Activated CD4-positive, alpha-beta memory T cell treated with anti-CD3 and anti-CD28 coated beads for 36 hours (primary cell): ENCODE measurements at regions not wholly inside any gene's neighbourhood (a gene's known extent, or its start where the extent isn't known, plus 50 kb on each side); places are given as distances from the start of the nearest gene placed in this dataset.

Experiments
- CTCF ChIA-PET: fragments of 350-600 bp; sonication (Branson Sonifier 250); formaldehyde crosslinking; loops from one replicate; lab custom pipeline; 2021; ENCODE audit warnings: antibody characterized with exemption, inconsistent platforms; lab: Charles Lee
- POLR2A ChIA-PET: fragments of 350-600 bp; sonication (Branson Sonifier 250); formaldehyde crosslinking; loops from one replicate; lab custom pipeline; 2021; ENCODE audit warnings: antibody characterized with exemption; lab: Charles Lee
- DNase-seq: peaks from one replicate; pipeline ENCODE4 v3.0.0-alpha.2; 2020
- H3K27ac Mint-ChIP-seq: one replicate; pipeline ENCODE4 v1.8.0; 2021; ENCODE audit warnings: mixed read lengths
- H3K27me3 Mint-ChIP-seq: one replicate; pipeline ENCODE4 v1.8.0; 2021; ENCODE audit warnings: mixed read lengths
- H3K36me3 Mint-ChIP-seq: one replicate; pipeline ENCODE4 v1.8.0; 2021; ENCODE audit warnings: mixed read lengths
- H3K4me1 Mint-ChIP-seq: one replicate; pipeline ENCODE4 v1.8.0; 2021; ENCODE audit warnings: low read depth, mixed read lengths
- H3K4me3 Mint-ChIP-seq: one replicate; pipeline ENCODE4 v1.8.0; 2021; ENCODE audit warnings: mild to moderate bottlenecking, mixed read lengths
- H3K9me3 Mint-ChIP-seq: one replicate; pipeline ENCODE4 v1.8.0; 2021; ENCODE audit warnings: mixed read lengths
- intact Hi-C: fragments of 100-400 bp; cut with micrococcal nuclease; formaldehyde crosslinking; loops from one replicate; pipeline ENCODE4 v1.15.1; 2023

DNA sequence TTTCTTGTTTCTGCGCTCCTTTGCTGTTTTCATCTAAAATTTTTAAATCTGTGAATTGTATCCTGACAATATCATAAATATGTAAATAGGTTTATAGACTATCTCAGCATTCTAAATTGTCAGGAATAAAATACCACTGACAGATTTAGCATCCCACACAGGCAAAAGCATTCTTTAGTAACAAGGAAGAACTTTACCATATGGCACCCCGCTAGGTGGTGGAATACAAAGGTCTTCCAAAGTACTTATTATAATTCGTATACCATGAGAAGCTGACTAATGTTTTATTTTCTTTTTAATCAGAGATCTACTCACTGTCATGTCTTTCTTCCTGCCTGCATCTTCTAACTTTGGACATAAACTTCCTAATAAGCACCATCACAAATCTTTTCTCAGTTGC is 328.8 kb upstream of the NOVA1 start:
- Mint-ChIP-seq H3K36me3 (no peaks in the 10 kb centered on the region), H3K4me3 (no peak overlapping the region), H3K27ac (no peak overlapping the region), H3K27me3 (no peaks in the 10 kb centered on the region), H3K9me3 (peaks cover 28% of the 10 kb centered on the region), H3K4me1 (no peaks in the 10 kb centered on the region)
- CTCF ChIA-PET = no interaction called here
- DNase-seq = no peak
- POLR2A ChIA-PET = no interaction called here
- intact Hi-C loops = no loop called here

DNA sequence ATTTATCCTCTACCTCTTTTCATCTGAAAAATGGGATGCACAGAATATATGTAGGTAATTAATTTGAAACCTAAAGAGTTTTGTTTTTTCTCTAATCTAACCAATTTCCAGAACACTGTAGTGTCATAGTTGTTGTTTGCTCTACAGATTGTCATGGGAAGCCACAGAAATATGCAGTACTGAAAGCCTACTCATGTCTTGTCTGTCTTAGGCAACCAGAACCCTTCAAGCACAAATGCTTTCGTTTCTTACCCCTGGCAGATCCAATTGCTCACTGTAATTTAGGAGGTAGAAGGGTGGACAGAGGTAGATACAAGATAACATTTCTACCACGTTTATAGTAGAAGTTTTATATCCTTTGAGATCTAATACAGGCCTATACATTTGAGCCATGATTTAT is 330.2 kb upstream of the NOVA1 start:
- ChIA-PET CTCF (no interaction called here), POLR2A (no interaction called here)
- Mint-ChIP-seq H3K27ac (no peak overlapping the region), H3K9me3 (peaks cover 33% of the 10 kb centered on the region), H3K27me3 (no peaks in the 10 kb centered on the region), H3K36me3 (no peaks in the 10 kb centered on the region), H3K4me3 (no peak overlapping the region), H3K4me1 (no peaks in the 10 kb centered on the region)
- no peak for DNase-seq
- intact Hi-C loops = no loop called here

DNA sequence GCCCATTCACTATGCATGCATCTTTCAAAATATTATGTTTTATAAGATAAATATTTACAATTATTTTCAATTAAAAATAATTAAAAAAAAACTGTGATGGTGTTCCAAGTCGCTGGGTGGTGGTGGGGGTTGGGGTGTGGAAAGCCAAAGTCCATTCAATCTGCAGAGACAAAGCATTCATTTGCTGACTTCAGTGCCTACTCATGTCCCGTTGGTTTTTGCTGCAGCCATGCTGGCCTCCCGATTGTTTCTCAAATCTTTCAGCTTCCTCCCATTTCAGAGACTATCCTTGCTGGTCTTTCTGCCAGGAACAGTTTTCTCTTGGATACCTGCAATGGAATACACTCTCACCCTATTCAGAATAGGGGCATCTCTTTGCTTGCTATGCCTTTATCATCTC is 331.5 kb upstream of the NOVA1 start:
- intact Hi-C loops = no loop called here
- Mint-ChIP-seq H3K4me1 (no peaks in the 10 kb centered on the region), H3K27me3 (no peaks in the 10 kb centered on the region), H3K36me3 (no peaks in the 10 kb centered on the region), H3K4me3 (no peak overlapping the region), H3K27ac (no peak overlapping the region), H3K9me3 (peaks cover 33% of the 10 kb centered on the region)
- POLR2A ChIA-PET = no interaction called here
- no peak for DNase-seq
- CTCF ChIA-PET = no interaction called here

DNA sequence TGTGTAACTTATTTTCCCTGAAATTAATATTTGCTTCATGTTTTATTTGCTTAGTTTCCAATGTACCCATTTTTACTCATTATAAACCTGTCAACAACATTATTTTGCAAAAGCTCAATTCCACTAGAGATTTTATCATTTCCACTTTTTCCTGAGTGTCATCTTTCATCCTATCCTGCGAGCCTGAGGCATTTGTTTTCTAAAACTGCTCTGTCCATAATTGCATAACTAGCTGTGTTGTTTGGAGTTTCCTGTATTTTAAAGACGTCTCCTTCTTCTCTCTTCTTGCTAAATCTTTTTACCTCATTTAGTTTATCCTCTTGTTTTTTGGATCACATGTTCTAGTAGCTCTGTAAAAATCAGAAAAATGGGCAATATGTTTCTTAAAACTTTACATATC is 332.7 kb upstream of the NOVA1 start:
- Mint-ChIP-seq H3K36me3 (no peaks in the 10 kb centered on the region), H3K4me1 (no peaks in the 10 kb centered on the region), H3K9me3 (peaks cover 30% of the 10 kb centered on the region), H3K27ac (no peak overlapping the region), H3K4me3 (no peak overlapping the region), H3K27me3 (no peaks in the 10 kb centered on the region)
- intact Hi-C loops = no loop called here
- ChIA-PET CTCF (no interaction called here), POLR2A (no interaction called here)
- DNase-seq = no peak

DNA sequence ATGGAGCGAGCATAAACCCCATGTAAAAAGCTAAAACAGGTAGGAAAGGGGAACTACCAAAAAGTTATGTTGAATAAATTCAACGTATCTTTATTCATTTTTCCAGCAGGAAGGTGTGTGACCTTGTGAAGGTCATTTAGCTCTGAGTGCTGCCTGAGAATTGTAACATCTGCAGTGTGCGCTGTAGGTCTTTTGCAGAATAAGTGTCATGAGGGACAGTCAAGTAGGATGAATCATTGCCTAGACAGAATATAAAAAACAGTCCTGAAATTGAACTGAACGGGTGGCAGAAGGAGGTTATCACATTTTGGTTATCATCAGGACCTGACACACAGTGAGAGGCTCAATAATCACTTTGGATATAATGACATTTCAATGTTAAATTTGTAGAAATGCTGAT is 334.8 kb upstream of the NOVA1 start:
- CTCF ChIA-PET = no interaction called here
- Mint-ChIP-seq H3K9me3 (peaks cover 35% of the 10 kb centered on the region), H3K27me3 (no peaks in the 10 kb centered on the region), H3K36me3 (no peaks in the 10 kb centered on the region), H3K27ac (no peak overlapping the region), H3K4me3 (no peak overlapping the region), H3K4me1 (no peaks in the 10 kb centered on the region)
- intact Hi-C loops = no loop called here
- POLR2A ChIA-PET = no interaction called here
- no peak for DNase-seq

DNA sequence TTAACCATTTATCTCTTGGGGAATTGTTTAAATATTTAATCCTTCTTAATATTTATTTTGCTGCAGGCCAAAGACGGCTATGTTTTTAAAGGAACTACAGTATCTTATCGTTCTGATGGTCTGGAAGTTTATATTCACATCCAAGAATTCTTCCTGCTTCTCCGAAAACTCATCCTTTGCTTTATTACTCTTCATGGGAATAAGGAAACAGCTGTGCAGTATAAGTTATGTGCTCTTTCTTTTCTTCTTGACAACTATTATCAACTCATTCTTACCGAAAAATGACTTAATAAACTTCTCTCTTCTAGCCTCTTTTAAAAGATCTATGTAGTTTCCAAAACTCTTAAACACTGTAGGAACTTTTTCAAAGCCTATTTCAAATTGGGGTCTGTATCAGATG is 335.6 kb upstream of the NOVA1 start:
- H3K4me1 Mint-ChIP-seq = no peaks in the 10 kb centered on the region
- no peaks in the 10 kb centered on the region for H3K27me3 Mint-ChIP-seq
- no peaks in the 10 kb centered on the region for H3K36me3 Mint-ChIP-seq
- ChIA-PET POLR2A (no interaction called here), CTCF (no interaction called here)
- H3K9me3 Mint-ChIP-seq = peaks cover 31% of the 10 kb centered on the region
- no peak overlapping the region for H3K27ac Mint-ChIP-seq
- H3K4me3 Mint-ChIP-seq = no peak overlapping the region
- DNase-seq = no peak
- intact Hi-C loops = no loop called here

DNA sequence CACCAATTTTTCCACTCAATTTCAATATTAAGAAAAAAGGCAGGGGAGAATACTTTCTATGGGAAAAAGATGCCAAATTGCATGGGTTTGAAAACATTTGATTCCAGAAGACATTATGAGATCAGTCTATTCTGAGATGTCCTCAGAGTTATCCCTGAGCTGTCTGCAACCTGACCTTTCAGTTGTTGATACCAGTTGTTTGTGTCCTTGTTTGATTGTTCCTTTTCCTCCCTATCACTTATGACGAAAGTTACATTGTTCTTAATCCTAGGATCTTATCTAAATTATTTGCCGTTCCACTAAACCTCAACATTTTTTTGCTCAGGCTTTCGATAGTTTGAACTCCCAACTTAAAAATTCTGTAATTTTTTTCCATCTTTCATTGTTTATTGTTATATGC is 336.3 kb upstream of the NOVA1 start:
- intact Hi-C loops = no loop called here
- no peaks in the 10 kb centered on the region for H3K4me1 Mint-ChIP-seq
- ChIA-PET CTCF (no interaction called here), POLR2A (no interaction called here)
- DNase-seq = no peak
- H3K36me3 Mint-ChIP-seq = no peaks in the 10 kb centered on the region
- H3K27me3 Mint-ChIP-seq = no peaks in the 10 kb centered on the region
- H3K27ac Mint-ChIP-seq = no peak overlapping the region
- H3K4me3 Mint-ChIP-seq = no peak overlapping the region
- H3K9me3 Mint-ChIP-seq = peaks cover 31% of the 10 kb centered on the region

DNA sequence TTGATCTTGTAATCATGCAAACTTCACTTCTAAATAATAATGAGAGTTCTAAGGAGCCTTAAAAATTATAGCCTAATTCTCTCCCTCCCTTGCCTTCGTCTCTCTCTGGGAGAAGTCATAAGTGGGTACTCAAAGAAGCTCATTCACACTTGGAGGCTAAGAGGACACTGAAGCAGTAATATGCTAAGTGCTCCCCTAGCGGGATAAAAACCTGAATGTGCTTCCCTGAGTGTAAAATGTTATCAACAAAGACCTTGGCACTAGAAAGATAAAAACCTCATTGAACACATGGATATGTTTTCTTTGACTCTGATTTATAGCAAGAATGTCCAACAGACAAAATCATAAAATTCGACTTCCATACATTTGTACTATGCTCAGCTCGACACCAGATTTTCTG is 337.9 kb upstream of the NOVA1 start:
- CTCF ChIA-PET = no interaction called here
- Mint-ChIP-seq H3K4me1 (no peaks in the 10 kb centered on the region), H3K27me3 (no peaks in the 10 kb centered on the region), H3K36me3 (no peaks in the 10 kb centered on the region), H3K9me3 (peaks cover 33% of the 10 kb centered on the region), H3K4me3 (no peak overlapping the region), H3K27ac (no peak overlapping the region)
- no peak for DNase-seq
- intact Hi-C loops = no loop called here
- POLR2A ChIA-PET = no interaction called here

DNA sequence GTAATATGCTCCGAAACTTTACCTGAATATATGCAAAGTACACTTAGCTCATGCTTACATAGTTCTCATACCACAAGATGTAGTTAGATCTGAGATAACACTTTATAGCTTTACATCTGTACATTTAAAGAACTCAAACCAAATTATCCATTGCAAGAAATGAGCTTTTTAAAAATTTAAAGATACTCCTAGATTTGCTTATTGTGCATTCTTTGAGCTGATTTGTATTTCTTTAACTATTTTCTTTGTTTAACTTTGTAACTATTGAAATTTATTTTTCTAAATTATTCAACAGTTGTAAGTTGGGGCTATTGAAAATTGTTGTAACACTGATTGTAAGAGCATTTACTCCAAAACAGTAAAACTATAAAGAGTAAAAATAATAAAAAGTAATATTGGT is 340.2 kb upstream of the NOVA1 start:
- Mint-ChIP-seq H3K27ac (no peak overlapping the region), H3K36me3 (no peaks in the 10 kb centered on the region), H3K9me3 (peaks cover 28% of the 10 kb centered on the region), H3K27me3 (no peaks in the 10 kb centered on the region), H3K4me1 (no peaks in the 10 kb centered on the region), H3K4me3 (no peak overlapping the region)
- DNase-seq = no peak
- CTCF ChIA-PET = no interaction called here
- intact Hi-C loops = no loop called here
- POLR2A ChIA-PET = no interaction called here

DNA sequence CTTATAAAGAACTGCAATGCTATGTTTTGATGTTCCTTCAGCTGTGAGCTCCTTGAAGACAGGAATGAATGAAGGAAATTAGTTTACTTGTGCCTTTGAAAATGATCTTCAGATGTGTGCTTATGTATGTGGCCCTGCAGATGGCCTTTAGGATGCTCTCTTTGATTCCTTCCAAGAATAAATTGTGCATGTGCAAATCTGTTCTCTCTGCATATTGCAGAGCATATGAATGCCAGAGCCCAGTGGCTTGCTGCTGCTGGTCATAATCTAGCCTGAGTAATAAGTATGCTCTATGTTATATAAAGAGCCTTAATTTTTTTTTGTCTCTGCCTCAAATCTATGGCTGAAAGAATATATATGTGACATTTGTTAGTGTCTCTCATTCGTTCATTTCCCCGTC is 341.9 kb upstream of the NOVA1 start:
- Mint-ChIP-seq H3K4me3 (no peak overlapping the region), H3K27ac (no peak overlapping the region), H3K9me3 (peaks cover 37% of the 10 kb centered on the region), H3K4me1 (no peaks in the 10 kb centered on the region), H3K27me3 (no peaks in the 10 kb centered on the region), H3K36me3 (no peaks in the 10 kb centered on the region)
- CTCF ChIA-PET = no interaction called here
- POLR2A ChIA-PET = no interaction called here
- intact Hi-C loops = no loop called here
- no peak for DNase-seq

DNA sequence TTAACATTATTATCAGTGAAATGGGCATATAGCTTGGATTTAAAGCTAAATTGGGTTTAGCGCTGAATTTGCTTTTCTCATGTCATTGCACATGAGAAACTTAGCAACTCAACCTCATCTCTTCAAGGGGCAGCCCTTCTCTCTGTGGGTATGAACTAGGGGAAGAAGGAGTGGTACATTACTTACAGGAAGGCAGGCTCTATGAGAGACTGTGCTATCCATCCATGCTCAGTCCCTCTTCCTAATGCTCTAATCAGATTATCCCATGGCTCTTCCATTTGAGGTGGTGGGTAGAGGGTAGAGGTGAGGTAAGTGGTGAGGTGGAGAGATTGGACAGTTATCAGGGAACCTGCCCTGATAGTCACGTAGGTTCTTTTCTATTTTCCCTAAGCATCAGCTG is 343.7 kb upstream of the NOVA1 start:
- POLR2A ChIA-PET = no interaction called here
- intact Hi-C loops = no loop called here
- H3K4me1 Mint-ChIP-seq = no peaks in the 10 kb centered on the region
- H3K4me3 Mint-ChIP-seq = no peak overlapping the region
- no peaks in the 10 kb centered on the region for H3K36me3 Mint-ChIP-seq
- no peaks in the 10 kb centered on the region for H3K27me3 Mint-ChIP-seq
- CTCF ChIA-PET = no interaction called here
- DNase-seq = no peak
- H3K9me3 Mint-ChIP-seq = peaks cover 38% of the 10 kb centered on the region
- H3K27ac Mint-ChIP-seq = no peak overlapping the region

DNA sequence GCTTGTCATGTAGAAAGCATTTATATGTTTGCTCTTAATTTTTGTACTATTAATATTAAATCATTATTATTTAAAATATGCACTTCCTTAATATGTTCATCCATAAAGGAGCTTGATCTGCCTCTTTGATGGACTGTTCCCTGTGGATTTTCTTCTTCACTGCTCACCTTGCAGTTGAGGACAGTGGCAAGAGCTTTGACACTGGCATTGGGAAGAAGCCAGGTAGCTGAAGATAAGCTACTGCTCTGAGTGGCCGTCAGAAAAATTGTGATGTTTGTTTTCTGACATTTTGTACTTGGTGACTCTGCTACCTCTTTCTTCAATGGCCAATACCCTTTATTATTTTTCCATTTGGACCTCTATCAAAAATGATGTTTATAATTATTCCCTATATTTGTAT is 349.4 kb upstream of the NOVA1 start:
- H3K36me3 Mint-ChIP-seq = no peaks in the 10 kb centered on the region
- H3K27ac Mint-ChIP-seq = no peak overlapping the region
- no peak for DNase-seq
- H3K4me1 Mint-ChIP-seq = no peaks in the 10 kb centered on the region
- H3K4me3 Mint-ChIP-seq = no peak overlapping the region
- intact Hi-C loops = no loop called here
- POLR2A ChIA-PET = no interaction called here
- CTCF ChIA-PET = no interaction called here
- peaks cover 29% of the 10 kb centered on the region for H3K9me3 Mint-ChIP-seq
- H3K27me3 Mint-ChIP-seq = no peaks in the 10 kb centered on the region

DNA sequence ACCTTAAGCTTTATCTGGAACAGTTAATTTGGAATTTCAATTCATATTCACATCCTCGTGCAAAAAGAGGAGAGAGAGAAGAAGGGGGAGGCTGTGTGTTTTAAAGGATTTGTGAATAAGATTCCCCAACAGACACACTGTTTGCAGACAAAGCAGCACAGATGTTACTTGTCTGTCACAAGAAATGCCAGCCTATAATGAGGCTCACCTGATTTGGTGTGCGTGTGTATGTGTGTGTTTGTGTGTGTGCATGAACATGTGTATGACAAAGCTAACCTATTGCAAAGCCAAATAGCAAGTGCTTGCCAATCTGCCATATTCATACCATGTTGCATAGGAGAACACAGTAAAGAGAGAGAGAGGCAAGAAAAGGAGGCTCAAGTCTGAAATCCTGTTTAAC is 361.6 kb upstream of the NOVA1 start:
- H3K9me3 Mint-ChIP-seq = peaks cover 22% of the 10 kb centered on the region
- no peak overlapping the region for H3K27ac Mint-ChIP-seq
- no peaks in the 10 kb centered on the region for H3K27me3 Mint-ChIP-seq
- CTCF ChIA-PET = no interaction called here
- POLR2A ChIA-PET = no interaction called here
- no peak overlapping the region for H3K4me3 Mint-ChIP-seq
- H3K4me1 Mint-ChIP-seq = no peaks in the 10 kb centered on the region
- intact Hi-C loops = no loop called here
- no peaks in the 10 kb centered on the region for H3K36me3 Mint-ChIP-seq
- no peak for DNase-seq
